ENCODE measurements at regions not wholly inside any gene's neighbourhood (a gene's known extent, or its start where the extent isn't known, plus 50 kb on each side); places are given as distances from the start of the nearest gene placed in this dataset.

GRCh38 chr2:40554665-40555294, 102.9 kb upstream of the SLC8A1 start:
- no peaks in the 10 kb centered on the region for H3K27me3 ChIP-seq (ENCODE audit: control insufficient read depth in 2 of 2, insufficient read depth in 2 of 2, low read length in 2 of 2)
- Mint-ChIP-seq H3K27ac (no peak overlapping the region), H3K27me3 (ENCODE audit: low read depth in 3 of 3) (peaks cover 0 to 2% (median 2%) of the 10 kb centered on the region in 3 donors), H3K36me3 (no peaks in the 10 kb centered on the region), H3K4me1 (peaks cover 34% of the 10 kb centered on the region), H3K9me3 (no peaks in the 10 kb centered on the region), H3K4me3 (no peak overlapping the region)
- H3K4me3 ChIP-seq (replicated peaks in 1 of 3; ENCODE audit: low read depth in 2 of 3, low read length in 3 of 3), result no peak overlapping the region
- no peak overlapping the region for H2AFZ ChIP-seq (ENCODE audit: insufficient read depth, low read depth, low read length, poor library complexity, severe bottlenecking)
- H3K27ac ChIP-seq (ENCODE audit: low read depth in 1 of 2, low read length in 2 of 2), result no peak overlapping the region
- H4K20me1 ChIP-seq (ENCODE audit: insufficient read depth, low read length), result no peaks in the 10 kb centered on the region
- TF ChIP-seq CTCF (IDR thresholded peaks at IDR 0.05), result peak; percentile 94
- H3K4me1 ChIP-seq (ENCODE audit: control insufficient read depth in 1 of 2, insufficient read depth in 2 of 2, low read length in 2 of 2), result peaks cover 26 to 32% of the 10 kb centered on the region in 2 donors
- DNase-seq, result peak; percentile 61 to 76 (median 64)
- WGBS (ENCODE audit: insufficient coverage), result 65% methylated on average over 4 of the region's 5 CpGs
- no peak overlapping the region for H3K9ac ChIP-seq (ENCODE audit: insufficient read depth, low read length, poor library complexity, severe bottlenecking)
- no peaks in the 10 kb centered on the region for H3K9me3 ChIP-seq (replicated peaks in 1 of 2; ENCODE audit: control insufficient read depth in 1 of 2, insufficient read depth in 1 of 2, low read length in 2 of 2)
- intact Hi-C loops (cut with micrococcal nuclease), result loop anchor here (5.0 to 10.0 kb wide), 2 partner anchors 100 to 107 kb away; partner anchors contain the start of gene SLC8A1 (in 1 of the 2)
- no peaks in the 10 kb centered on the region for H3K79me2 ChIP-seq (ENCODE audit: insufficient read depth, low read length)
- no peaks in the 10 kb centered on the region for H3K36me3 ChIP-seq (replicated peaks in 1 of 2; ENCODE audit: control insufficient read depth in 1 of 2, insufficient read depth in 2 of 2, low read length in 2 of 2)
- no peak overlapping the region for H3K4me2 ChIP-seq (replicated peaks; ENCODE audit: extremely low read depth, low read length, poor library complexity, severe bottlenecking)

- H3K27ac ChIP-seq (ENCODE audit: low read depth in 1 of 2, low read length in 2 of 2), result no peak overlapping the region
- no peak overlapping the region for H3K4me3 Mint-ChIP-seq
- peak overlapping the region; percentile 6 for H2AFZ ChIP-seq (ENCODE audit: insufficient read depth, low read depth, low read length, poor library complexity, severe bottlenecking)
- H3K9me3 Mint-ChIP-seq, result no peaks in the 10 kb centered on the region
- no peaks in the 10 kb centered on the region for H3K79me2 ChIP-seq (ENCODE audit: insufficient read depth, low read length)
- WGBS (ENCODE audit: insufficient coverage), result 22% methylated on average over 2 of the region's 2 CpGs
- intact Hi-C loops (cut with micrococcal nuclease), result loop anchor here (5.0 to 10.0 kb wide), 2 partner anchors 101 to 109 kb away; partner anchors contain the start of gene SLC8A1 (in 1 of the 2)
- no peaks in the 10 kb centered on the region for H3K36me3 ChIP-seq (replicated peaks in 1 of 2; ENCODE audit: control insufficient read depth in 1 of 2, insufficient read depth in 2 of 2, low read length in 2 of 2)
- H3K4me2 ChIP-seq (replicated peaks; ENCODE audit: extremely low read depth, low read length, poor library complexity, severe bottlenecking), result no peak overlapping the region
- TF ChIP-seq CTCF (IDR thresholded peaks at IDR 0.05), result no peak
- peaks cover 26 to 32% of the 10 kb centered on the region in 2 donors for H3K4me1 ChIP-seq (ENCODE audit: control insufficient read depth in 1 of 2, insufficient read depth in 2 of 2, low read length in 2 of 2)
- peaks cover 0 to 2% (median 2%) of the 10 kb centered on the region in 3 donors for H3K27me3 Mint-ChIP-seq (ENCODE audit: low read depth in 3 of 3)
- peak overlapping the region in 5 of 7 donors; percentile 31 to 70 (median 32) for H3K27ac Mint-ChIP-seq
- H3K36me3 Mint-ChIP-seq, result no peaks in the 10 kb centered on the region
- H3K9ac ChIP-seq (ENCODE audit: insufficient read depth, low read length, poor library complexity, severe bottlenecking), result no peak overlapping the region
- H4K20me1 ChIP-seq (ENCODE audit: insufficient read depth, low read length), result no peaks in the 10 kb centered on the region
- peak; percentile 6 to 28 (median 7) for DNase-seq
- H3K4me3 ChIP-seq (replicated peaks in 1 of 3; ENCODE audit: low read depth in 2 of 3, low read length in 3 of 3), result no peak overlapping the region
- H3K9me3 ChIP-seq (replicated peaks in 1 of 2; ENCODE audit: control insufficient read depth in 1 of 2, insufficient read depth in 1 of 2, low read length in 2 of 2), result no peaks in the 10 kb centered on the region
- H3K27me3 ChIP-seq (ENCODE audit: control insufficient read depth in 2 of 2, insufficient read depth in 2 of 2, low read length in 2 of 2), result no peaks in the 10 kb centered on the region
- H3K4me1 Mint-ChIP-seq, result peaks cover 34% of the 10 kb centered on the region
These were observed 104.4 kb upstream of the SLC8A1 start for GRCh38 chr2:40556293-40556692.
